SH-SY5Y (cell line): ENCODE measurements at regions not wholly inside any gene's neighbourhood (a gene's known extent, or its start where the extent isn't known, plus 50 kb on each side); places are given as distances from the start of the nearest gene placed in this dataset.

Experiments
- GATA2 ChIP-seq: IDR thresholded peaks from 2 replicates; pipeline ENCODE4 v1.6.1; 2011; ENCODE audit warnings: mild to moderate bottlenecking, low read depth, low read length
- GATA3 ChIP-seq: IDR thresholded peaks from 2 replicates; pipeline ENCODE4 v1.6.1; 2011; ENCODE audit warnings: low read depth, mild to moderate bottlenecking, low read length, moderate library complexity

DNA sequence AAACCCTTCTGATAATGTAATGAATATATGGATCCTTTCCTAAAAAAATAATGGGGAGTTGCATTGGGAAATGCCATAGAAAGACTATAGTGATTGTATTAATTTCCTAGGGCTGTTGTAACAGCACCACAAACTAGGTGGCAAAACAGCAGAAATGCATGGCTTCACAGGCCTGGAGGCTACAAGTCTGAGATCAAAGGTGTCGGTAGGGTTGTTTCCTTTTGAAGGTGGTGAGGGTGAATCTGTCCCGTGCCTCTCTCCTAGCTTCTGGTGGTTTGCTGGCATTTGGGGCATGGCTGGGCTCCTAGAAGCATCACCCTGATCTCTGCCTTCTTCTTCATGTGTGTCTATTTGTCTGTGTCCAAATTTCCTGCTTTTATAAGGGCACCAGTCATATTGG is 149.7 kb downstream of the INHBB start:
- no peak for TF ChIP-seq GATA2
- TF ChIP-seq GATA3, result no peak
